GM21526 (cell line): ENCODE measurements at regions not wholly inside any gene's neighbourhood (a gene's known extent, or its start where the extent isn't known, plus 50 kb on each side); places are given as distances from the start of the nearest gene placed in this dataset.
A peak's percentile ranks its signal among the peaks of the same experiment; 100 is the strongest.

Experiments
- ATAC-seq: cut with Tn5 transposase; IDR thresholded peaks from one replicate; pipeline ENCODE4 v1.9.1; 2021; ENCODE audit warnings: moderate library complexity; ENCODE audit not compliant: unreplicated experiment, low FRiP score

GRCh38 chr3:184659797-184660301, 52.0 kb downstream of the MAGEF1 start:
- ATAC-seq: no peak

GRCh38 chr3:184658223-184658928, 53.5 kb downstream of the MAGEF1 start:
- no peak for ATAC-seq

GRCh38 chr3:184656829-184657681, 54.8 kb downstream of the MAGEF1 start:
- ATAC-seq: peak; percentile 76

- ATAC-seq: no peak
These were observed 55.4 kb downstream of the MAGEF1 start for GRCh38 chr3:184656458-184656828.

- ATAC-seq: no peak
These were observed 56.3 kb downstream of the MAGEF1 start for GRCh38 chr3:184655597-184655996.

- no peak for ATAC-seq
These were observed 57.5 kb downstream of the MAGEF1 start for GRCh38 chr3:184654375-184654774.

GRCh38 chr3:184652465-184652864, 59.4 kb downstream of the MAGEF1 start:
- no peak for ATAC-seq

- ATAC-seq: no peak
These were observed 60.0 kb downstream of the MAGEF1 start for GRCh38 chr3:184651904-184652303.

- ATAC-seq: no peak
These were observed 63.2 kb downstream of the MAGEF1 start for GRCh38 chr3:184648636-184649035.

GRCh38 chr3:184647405-184647936, 64.4 kb downstream of the MAGEF1 start:
- no peak for ATAC-seq

- ATAC-seq: no peak
These were observed 66.5 kb downstream of the MAGEF1 start for GRCh38 chr3:184645336-184645735.

- ATAC-seq: no peak
These were observed 68.4 kb downstream of the MAGEF1 start for GRCh38 chr3:184643442-184643841.

- no peak for ATAC-seq
These were observed 69.1 kb downstream of the MAGEF1 start for GRCh38 chr3:184642631-184643285.

- no peak for ATAC-seq
These were observed 70.4 kb downstream of the MAGEF1 start for GRCh38 chr3:184641430-184641829.

GRCh38 chr3:184639351-184639750, 72.5 kb downstream of the MAGEF1 start:
- no peak for ATAC-seq

- no peak for ATAC-seq
These were observed 74.2 kb downstream of the MAGEF1 start for GRCh38 chr3:184637705-184638104.

- ATAC-seq: no peak
These were observed 75.0 kb downstream of the MAGEF1 start for GRCh38 chr3:184636741-184637316.

GRCh38 chr3:184635774-184636173, 74.2 kb downstream of the EPHB3 start:
- no peak for ATAC-seq

GRCh38 chr3:184635126-184635525, 73.5 kb downstream of the EPHB3 start:
- ATAC-seq: no peak

GRCh38 chr3:184633237-184633579, 71.6 kb downstream of the EPHB3 start:
- ATAC-seq: no peak
